GM18868 (cell line): ENCODE measurements at regions not wholly inside any gene's neighbourhood (a gene's known extent, or its start where the extent isn't known, plus 50 kb on each side); places are given as distances from the start of the nearest gene placed in this dataset.
"Not testable (repeated sequence)": the region's sequence is repeated elsewhere in the genome, so short reads cannot be mapped to it uniquely, and the experiment has no call there.

Experiments
- ATAC-seq: cut with Tn5 transposase; IDR thresholded peaks from one replicate; pipeline ENCODE4 v1.9.1; 2021; ENCODE audit warnings: mild to moderate bottlenecking, moderate library complexity; ENCODE audit not compliant: unreplicated experiment

DNA sequence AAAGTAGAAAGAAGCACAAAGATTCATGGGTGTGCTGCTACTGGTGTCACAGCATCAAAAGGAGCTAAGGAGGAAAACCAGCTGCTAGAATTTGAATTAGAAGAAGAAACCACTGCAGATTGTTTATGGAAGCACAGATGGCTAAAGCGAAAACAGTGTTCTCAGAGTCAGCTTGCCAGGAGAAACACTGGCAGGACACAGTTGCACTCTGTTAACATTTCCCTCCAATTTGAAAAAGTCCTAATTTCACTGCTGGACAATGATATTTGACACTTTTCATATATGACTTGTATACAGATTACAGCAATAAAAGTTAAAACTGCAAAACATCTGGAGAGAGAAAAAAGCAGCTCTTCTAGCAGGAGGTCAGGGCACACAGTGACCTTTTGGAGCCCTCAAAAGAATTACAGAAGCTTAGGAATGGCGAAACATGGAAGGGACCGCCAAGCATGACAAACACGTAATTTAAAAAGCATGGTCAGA, 314.5 kb downstream of the COL12A1 start:
- no peak for ATAC-seq

DNA sequence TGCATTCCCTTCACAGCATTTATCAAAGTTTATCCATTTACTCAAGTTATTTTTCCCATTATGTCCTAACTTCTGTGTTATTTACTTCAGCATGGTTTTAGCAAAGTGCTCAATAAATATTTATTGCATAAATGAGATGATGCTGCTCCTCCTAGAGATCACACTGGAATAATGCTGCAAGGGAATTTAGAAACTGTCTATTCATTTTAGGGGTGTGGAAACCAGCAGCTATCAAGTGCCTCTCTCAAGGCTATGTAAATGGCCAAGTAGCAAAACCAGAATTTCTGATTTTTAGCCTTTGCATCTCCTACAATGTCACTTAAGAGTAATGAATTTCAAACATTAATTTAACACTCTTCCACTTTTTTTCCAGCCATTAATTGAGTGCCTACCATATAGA, 316.2 kb downstream of the COL12A1 start:
- ATAC-seq = no peak

DNA sequence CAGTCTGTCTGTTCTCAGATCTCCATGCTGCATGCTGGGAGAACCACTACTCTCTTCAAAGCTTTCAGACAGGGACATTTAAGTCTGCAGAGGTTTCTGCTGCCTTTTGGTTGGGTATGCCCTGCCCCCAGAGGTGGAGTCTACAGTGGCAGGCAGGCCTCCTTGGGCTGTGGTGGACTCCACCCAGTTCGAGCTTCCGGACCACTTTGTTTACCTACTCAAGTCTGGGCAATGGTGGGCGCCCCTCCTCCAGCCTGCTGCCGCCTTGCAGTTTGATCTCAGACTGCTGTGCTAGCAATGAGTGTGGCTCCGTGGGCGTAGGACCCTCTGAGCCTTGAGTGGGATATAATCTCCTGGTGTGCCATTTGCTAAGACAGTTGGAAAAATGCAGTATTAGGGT, 317.1 kb downstream of the COL12A1 start:
- not testable (repeated sequence) for ATAC-seq

DNA sequence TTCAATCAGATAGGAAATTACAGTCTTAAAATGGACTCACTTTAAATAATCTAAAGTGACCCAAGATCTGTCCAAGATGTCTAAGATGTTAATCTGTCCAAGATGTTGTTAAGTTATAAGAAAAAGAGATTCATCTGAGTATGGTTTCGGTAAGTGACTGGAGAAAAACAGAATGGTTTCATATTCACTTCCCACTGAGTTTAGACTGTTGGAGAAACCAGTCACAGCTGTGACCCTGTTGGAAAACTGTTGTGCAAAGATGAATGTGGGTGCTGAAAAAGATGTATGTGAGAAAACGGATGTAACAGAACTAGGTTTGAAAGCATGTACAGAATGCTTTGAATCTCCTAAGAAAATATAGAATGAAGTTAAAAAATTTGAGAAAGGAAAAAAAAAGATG, 325.9 kb downstream of the COL12A1 start:
- ATAC-seq = no peak

DNA sequence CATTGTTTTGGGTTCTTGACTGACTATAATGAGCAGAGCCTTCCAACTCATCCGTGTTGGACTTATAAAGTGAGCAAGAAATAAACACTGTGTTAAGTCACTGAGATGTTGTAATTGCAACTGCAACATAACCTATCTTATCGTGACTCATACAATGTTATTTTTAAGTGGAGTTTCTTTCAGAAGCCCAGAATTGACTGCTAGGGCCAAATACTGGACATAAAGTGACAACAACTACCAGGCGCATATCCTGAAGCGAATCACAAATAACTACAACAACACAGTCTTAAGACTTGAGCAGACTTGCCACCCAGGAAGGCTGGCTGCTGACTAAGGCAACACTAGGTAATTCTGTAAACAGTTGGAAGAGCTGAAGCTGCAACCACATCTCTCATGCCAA, 326.6 kb downstream of the COL12A1 start:
- ATAC-seq = no peak

DNA sequence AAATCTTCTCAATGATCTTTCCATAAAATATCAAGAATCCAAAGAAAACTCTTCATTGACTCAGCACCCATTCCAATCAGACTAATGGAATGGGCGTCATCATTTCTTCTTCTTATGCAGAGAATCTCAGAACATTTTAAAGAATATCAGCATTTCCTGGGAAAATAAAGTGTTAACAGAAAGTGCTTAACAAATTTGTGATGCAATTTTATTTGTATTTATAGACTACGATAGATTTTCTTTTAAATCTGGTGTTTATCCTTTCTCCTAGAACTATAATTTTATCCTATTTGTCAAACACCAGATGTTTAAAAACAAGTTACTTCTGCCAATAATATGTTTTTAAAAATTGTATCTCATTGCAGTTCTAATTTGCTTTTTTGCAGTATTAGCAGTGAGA, 330.7 kb downstream of the COL12A1 start:
- no peak for ATAC-seq

DNA sequence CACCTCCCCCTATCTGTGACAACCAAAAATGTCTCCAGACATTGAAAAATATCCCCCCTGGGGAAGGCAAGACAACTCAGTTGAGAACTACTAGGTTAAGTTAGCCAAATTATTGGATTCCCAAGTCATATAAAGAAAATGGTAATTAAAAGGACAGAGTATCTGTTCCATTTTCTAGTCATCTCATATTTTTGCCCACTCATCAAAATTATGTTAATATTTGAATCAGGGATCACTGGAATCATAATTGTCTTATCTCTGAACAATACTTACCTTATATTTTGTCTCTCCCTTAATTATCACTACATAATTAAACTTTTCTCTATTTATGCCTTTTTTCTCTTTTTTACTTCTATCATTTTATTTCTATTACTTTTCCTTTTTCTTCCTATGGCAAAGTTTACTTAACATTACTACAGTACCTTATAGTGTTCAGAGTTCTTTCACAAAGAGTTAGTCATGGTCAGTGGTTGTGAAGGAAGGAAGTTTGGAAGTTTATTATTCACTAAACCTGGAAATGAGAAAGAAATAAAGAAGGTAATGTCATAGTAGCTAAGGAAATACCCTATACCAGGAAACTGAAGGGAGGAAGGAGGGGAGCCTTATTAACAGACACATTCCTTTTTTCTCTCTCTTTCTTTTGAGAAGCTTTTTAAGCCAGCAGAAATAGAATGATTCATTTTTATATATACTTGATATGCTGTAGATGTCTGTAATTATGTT, 332.9 kb downstream of the COL12A1 start:
- ATAC-seq = no peak

DNA sequence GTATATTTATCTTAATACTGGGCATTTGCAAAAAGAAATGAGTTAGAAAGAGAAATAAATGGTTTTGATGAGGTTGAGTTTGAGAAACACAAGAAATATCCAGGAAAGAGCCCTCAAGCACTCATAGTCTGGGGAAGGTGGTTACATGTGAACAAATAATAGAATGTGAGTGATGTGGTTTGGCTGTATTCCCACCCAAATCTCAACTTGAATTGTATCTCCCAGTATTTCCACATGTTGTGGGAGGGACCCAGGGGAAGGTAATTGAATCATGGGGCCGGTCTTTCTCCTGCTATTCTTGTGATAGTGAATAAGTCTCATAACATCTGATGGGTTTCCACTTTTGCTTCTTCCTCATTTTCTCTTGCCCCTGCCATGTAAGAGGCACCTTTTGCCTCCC, 334.1 kb downstream of the COL12A1 start:
- no peak for ATAC-seq

DNA sequence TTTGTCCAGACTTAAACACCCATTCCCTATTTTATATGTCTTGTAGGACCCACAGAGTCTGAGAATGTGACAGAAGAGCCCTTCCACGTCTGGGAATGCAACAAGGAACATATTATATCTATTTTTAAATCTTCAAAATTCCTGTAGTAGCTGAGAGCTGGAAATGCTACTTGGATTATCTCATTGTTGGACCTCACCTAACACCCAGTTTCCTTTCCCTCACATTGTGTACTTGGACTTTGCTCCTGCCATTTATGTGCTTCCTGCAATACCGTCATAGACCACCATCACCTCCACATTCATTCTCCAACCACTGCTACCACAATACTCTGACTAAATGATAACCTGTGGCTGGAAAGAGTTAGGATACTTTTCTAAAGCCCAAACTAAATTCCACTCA, 335.4 kb downstream of the COL12A1 start:
- ATAC-seq = no peak

DNA sequence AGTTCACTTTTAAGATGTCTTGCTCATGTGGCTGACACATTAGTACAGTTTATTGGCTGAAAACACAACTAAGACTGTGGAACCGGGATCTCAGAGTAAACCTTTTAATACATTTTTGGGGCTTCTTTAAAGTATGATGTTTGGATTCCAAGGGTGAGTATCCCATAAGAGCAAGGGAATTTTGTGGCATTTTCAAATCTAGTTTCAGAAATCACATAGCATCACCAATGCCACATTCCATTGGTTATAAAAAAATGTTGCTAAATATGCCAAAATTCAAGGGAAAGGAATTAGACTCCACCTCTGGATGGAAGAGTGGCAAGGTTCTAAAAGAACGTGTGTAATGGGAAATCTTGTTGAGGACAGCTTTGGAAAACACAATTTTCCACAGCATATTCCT, 338.6 kb downstream of the COL12A1 start:
- no peak for ATAC-seq

DNA sequence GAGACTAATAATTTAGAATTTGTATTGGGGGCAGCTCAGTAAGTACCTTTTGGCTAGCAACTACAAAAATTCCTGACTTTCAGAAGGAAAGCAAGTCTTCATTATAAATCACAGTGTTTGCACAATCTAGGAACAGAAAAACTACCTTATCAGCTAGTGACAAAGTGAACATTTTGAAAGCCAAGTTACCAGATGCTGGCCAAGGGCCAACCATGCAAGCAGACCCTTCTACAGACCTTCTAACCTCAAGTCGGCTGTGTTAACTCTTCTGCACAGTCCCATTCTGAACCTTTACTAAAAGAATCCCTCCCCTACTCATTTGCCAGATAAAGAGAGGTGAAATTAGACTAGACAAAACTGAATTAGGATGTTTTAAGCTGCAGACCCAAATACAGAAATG, 341.9 kb downstream of the COL12A1 start:
- no peak for ATAC-seq

DNA sequence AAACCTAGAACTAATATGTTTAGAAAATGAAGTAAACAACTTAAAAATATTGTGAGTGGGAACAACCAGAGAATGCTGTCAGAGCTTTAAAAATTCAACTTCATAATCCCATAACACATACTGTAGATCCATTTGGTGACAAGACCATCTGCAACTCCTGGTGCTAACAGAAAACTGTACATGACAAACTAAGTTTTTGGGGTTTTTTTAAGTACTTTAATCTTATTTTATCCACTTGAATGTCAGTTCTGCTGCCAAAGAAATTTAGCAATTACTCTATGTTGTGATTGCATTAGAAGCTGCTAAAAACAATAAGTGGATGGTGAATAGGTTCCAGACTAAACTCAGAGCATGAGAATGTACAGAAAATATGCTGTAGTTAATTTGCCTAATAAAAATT, 345.4 kb downstream of the COL12A1 start:
- no peak for ATAC-seq

DNA sequence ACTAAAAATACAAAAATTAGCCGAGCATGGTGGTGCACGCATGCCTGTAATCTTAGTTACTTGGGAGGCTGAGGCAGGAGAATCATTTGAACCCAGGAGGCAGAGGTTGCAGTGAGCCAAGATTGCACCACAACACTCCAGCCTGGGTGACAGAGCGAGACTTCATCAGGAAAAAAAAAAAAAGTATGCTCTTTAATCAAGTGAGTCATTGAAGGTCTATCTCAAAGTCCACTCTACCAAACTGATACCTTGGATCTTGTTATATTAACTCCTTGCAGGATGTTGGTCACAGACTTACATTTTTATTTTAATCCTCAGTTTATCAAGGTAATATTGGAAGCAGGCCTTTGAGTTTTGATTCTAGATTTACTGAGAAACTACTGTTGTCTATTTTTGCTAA, 348.7 kb downstream of the COL12A1 start:
- no peak for ATAC-seq

DNA sequence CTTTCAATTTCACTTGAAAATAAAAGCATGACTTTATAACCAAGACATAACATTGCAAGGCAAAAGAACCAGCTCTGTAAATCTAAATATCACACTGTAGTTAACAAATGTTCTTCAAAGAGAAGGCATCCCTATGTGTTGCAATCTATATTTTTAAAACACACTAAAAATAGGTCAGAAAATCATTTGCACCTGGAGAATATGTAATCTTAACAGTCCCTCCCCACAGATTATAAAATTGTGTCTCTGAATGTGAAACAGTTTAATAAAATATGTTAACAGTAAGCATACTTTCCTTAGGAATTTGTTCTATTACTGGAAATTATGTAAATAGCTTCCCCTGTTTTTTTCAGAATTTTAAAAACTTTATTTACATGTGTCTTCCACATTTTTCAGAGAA, 351.9 kb downstream of the COL12A1 start:
- no peak for ATAC-seq

DNA sequence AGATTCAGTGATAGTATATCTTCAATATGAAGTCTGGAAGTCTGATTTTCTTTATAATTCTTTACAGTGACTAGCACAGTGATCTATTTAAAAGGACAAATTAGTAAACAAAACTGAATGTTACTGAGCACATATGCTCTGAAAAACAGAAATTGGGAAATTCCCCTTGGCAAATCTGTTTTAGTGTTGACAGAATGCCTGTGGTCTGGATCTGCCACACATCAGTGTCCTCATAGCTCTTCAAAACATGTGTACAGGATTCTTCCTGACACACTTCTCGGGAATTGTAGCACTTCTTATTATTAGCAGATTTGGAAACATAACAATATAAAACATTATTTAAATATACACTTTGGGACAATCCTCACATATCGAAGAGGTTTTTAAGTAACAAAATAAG, 354.3 kb downstream of the COL12A1 start:
- no peak for ATAC-seq

DNA sequence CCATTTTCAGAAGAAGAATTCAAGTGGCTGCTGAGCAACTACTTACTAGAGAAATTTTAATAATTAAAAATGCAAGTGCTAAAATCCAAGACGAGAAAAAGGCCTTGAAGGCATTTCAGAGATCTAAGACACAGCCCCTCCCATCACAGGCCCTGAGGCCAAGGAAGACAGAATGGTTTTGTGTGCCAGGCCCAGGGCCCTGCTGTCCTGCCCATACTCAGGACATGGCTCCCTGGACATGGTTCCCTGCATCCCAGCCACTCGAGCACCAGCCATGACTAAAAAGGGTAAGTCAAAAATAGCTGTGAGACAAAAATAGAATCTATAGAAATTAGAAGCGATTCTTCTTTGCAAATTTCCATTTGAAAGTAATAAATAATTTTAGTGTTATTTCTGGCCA, 364.9 kb downstream of the COL12A1 start:
- ATAC-seq = no peak

DNA sequence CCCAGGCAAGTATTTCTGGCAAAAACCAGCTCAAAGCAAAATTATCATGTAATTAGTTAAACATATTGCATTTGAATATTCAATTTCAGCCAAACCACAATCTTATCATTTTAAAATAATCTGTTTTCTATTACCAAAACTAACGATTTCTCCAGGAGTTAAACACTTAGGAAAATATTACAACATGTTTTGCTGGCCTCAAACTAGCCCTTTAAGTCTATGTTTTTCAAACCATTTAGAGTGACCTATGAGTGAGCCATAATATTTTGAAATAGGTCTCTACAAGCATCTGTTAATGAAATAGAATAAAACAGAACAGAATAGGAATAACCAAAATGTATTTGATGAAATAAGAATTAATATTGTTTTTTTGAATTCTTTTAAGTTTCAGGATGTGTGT, 370.9 kb downstream of the COL12A1 start:
- no peak for ATAC-seq

DNA sequence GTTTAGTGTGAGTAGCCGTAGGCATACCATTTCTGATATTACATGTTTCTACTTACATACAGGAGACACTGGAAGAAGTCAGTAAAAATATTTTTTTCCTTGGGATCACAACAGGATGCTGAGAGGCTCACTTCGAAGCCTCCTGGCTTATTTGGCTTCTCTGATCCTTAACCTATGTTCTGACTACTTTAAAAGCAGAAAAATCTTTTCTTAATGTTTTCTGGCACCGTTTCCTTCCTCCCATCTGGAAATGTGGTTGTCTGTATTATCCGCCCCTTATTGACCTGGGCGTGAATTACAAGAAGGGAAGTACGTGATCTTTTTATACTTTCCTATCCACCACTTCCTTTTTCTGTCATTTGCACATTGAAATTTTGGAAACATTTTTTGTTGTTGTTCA, 379.6 kb downstream of the COL12A1 start:
- no peak for ATAC-seq

DNA sequence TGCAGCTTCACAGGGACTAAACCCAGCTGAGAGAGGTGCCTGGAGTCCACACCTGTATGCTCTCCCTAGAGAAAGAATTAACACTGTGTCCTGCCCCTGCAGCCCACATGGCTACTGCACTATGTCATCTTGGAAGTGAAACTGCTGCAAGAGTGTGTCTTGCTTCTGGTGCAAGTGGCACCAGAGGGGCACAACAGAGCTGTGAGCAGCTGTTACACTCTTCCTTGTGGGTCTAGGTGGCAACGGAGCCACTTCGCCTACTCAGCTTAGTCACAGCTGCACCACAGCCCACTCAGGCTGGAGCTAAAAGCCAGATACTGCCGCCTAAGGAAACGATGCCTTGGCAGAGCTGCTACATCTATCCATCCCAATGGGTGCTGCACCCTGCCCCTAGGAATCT, 391.4 kb downstream of the COL12A1 start:
- no peak for ATAC-seq

DNA sequence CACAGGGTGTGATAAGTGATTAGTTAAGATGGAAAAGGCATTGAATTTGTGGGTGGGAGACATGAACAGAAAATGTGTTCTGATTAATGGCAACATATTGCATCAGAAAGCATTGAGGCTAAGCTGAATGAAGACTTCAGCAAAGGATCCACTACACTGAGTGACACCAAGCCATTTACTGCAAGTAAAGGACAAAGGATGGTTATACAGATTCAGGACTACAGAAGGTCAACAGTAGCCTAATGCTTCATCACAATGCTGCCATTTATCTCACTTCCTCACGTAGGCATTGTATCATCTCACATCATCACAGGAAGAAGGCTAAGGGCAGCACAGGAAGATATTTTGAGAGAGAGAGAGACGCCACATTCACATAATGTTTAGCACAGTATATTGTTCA, 398.2 kb downstream of the COL12A1 start:
- ATAC-seq = no peak

DNA sequence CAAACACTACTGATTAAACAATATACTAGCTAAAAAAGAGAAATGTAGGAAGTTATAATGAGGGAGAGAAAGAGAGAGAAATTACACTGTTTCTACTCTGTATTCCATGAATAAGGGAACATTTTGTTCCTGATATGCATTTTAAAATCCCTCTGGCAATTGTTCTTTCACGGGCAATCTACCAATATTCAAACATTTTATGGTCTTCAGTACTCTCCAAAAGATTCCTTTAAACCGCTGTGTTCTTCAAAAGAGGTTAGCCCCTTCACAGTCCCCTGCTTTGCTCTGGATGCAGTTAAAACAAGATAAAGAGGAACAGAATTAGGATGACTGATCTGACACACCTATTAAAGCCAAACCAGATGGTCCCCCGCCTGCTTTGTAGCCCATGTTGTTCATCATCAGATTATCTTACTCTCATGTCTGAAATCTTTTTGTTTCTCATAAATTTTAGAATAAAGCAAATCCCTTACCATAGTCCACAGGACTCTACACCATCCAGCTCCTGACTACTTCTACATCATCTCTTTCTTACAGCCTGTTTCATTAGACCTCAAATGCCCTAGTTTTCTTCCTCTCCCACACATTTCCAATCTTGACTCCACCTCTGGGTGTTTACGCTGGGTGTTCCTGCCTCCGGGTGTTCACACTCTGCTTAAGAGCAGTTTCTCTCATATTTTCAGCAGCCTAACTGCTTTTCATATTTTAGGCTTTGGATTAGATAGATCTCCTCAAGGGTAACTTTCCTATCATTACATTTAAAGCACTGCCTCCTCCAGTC, 399.7 kb downstream of the COL12A1 start:
- no peak for ATAC-seq

DNA sequence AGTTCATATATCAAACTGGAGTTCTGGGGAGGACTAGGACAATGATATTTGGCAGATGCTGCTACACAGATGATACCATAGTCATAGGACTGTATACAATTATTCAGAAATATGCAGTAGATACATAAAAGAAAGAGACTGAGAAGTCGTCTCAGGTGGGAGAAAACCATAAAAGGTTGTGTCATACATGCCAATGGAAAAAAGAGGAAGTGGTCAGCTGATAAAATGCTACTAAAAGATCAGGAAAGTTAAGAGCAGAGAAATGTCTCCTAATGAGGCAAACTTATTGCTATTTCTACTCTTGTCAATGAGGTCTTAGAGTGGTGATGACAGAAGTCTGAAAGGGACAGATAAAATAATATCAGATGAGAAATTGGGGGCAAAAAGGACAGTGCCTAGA, 407.6 kb downstream of the COL12A1 start:
- ATAC-seq = no peak

DNA sequence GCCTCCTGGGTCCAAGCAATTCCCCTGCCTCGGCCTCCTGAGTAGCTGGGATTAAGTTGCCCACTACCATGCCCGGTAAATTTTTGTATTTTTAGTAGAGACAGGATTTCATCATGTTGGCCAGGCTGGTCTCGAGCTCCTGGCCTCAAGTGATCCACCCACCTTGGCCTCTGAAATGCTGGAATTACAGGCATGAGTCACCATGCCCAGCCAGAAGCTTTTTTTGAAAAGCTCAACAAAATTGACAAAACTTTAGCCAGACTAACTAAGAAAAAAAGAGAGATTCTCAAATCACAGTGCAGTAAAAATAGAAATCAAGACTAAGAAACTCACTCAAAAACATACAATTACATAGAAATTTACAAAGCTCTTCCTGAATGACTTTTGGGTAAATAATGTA, 420.6 kb downstream of the COL12A1 start:
- ATAC-seq = no peak
